Transverse colon (tissue), 4 donors: ENCODE measurements at regions not wholly inside any gene's neighbourhood (a gene's known extent, or its start where the extent isn't known, plus 50 kb on each side); places are given as distances from the start of the nearest gene placed in this dataset.

Experiments used
- DNase-seq: peaks from one replicate; pipeline ENCODE4 v3.0.0-alpha.2; 2019
- H3K27ac ChIP-seq, 4 donors: fragments of 200-600 bp; sonication (generic); 2 replicates each; pipeline ENCODE4 v1.5.1; 2016 to 2018; ENCODE audit warnings: inconsistent platforms in 4 of 4
- H3K27me3 ChIP-seq: fragments of 200-600 bp; sonication (generic); 2 replicates; pipeline ENCODE4 v1.5.1; 2017; ENCODE audit warnings: inconsistent platforms
- H3K36me3 ChIP-seq, 4 donors: fragments of 200-600 bp; sonication (generic); 2 replicates each; pipeline ENCODE4 v1.5.1; 2017 to 2019; ENCODE audit warnings: inconsistent platforms in 4 of 4
- H3K4me1 ChIP-seq, 4 donors: fragments of 200-600 bp; sonication (generic); 2 replicates each; pipeline ENCODE4 v1.5.1; 2017 to 2020; ENCODE audit warnings: inconsistent platforms in 4 of 4
- H3K4me3 ChIP-seq, 4 donors: fragments of 200-600 bp; sonication (generic); 1 replicate in 1 of 4; 2 replicates in 3 of 4; pipeline versions ENCODE4 v1.5.1 to v1.6.1; 2017 to 2019; ENCODE audit warnings: inconsistent platforms in 4 of 4
- H3K9me3 ChIP-seq, 2 donors: fragments of 200-600 bp; sonication (generic); 2 replicates each; pipeline ENCODE4 v1.5.1; 2017 to 2019; ENCODE audit warnings: inconsistent platforms in 2 of 2
- EP300 ChIP-seq: sonication (generic); formaldehyde crosslinking; IDR thresholded peaks from one replicate; pipeline ENCODE4 v1.6.1; 2017; ENCODE audit warnings: antibody characterized with exemption, low read depth
- POLR2A ChIP-seq: fragments of 450-650 bp; IDR thresholded peaks from one replicate; pipeline ENCODE4 v1.6.1; 2016; ENCODE audit warnings: antibody characterized with exemption, mild to moderate bottlenecking, moderate library complexity
- POLR2AphosphoS5 ChIP-seq, 3 donors: sonication (generic); formaldehyde crosslinking; IDR thresholded peaks; one replicate each; pipeline ENCODE4 v1.6.1; 2016; ENCODE audit warnings: antibody characterized with exemption in 3 of 3
- WGBS, 2 donors: methylation state at CpG; one replicate each; pipeline ENCODE4 v1.1.5; 2018; ENCODE audit warnings: low coverage in 1 of 2; 5-methylcytosine and 5-hydroxymethylcytosine counted together
- in situ Hi-C, 4 donors: fragments of 200-750 bp; cut with MboI; loops; one replicate each; pipeline versions ENCODE4 v1.15.0 to v1.15.1; 2017; ENCODE audit warnings: low sequenced_read_pairs in 3 of 4, low pct_ligation_motif_present in 1 of 4, low pct_unique_long_range_greater_than_20kb in 1 of 4
- intact Hi-C: fragments of 100-400 bp; cut with DNase I; formaldehyde crosslinking; loops from one replicate; pipeline ENCODE4 v1.15.1; 2023; ENCODE audit warnings: low total_unique reads
- TF ChIP-seq, protein P1 (sequence below), 5 experiments: fragments of 200-600 bp in 3 of 5; fragments of 450-650 bp in 2 of 5; sonication (generic) in 3 of 5; IDR thresholded peaks; 1 replicate in 2 of 5; 2 replicates in 3 of 5; pipeline ENCODE4 v1.5.1; 2016 to 2017; ENCODE audit warnings: antibody characterized with exemption in 5 of 5, inconsistent platforms in 3 of 5, mild to moderate bottlenecking in 2 of 5, moderate library complexity in 1 of 5

DNA sequence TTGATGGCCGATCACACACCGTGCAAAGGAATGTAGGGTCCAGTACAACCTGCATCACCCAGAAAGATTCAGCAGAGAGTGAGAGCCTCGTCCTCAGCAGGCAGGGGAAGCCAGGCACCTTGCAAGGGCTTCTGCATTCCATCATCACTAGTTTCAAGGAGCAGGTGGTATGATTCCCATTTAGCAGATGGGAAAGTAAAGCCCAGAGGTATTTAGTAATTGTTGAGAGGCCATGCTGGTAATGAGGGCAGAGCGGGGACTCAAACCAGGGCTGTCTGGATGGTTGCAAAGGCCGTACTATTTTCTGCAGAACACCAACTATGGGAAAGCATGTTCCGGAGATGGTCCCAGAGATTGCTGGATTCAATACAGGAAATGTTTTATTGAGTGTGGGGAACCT is 65.8 kb upstream of the MRTFB start:
- no peak for DNase-seq
- no peaks in the 10 kb centered on the region for H3K36me3 ChIP-seq
- TF ChIP-seq POLR2A: no peak
- TF ChIP-seq POLR2AphosphoS5 (IDR thresholded peaks at IDR 0.05): no peak
- TF ChIP-seq, protein P1, sequence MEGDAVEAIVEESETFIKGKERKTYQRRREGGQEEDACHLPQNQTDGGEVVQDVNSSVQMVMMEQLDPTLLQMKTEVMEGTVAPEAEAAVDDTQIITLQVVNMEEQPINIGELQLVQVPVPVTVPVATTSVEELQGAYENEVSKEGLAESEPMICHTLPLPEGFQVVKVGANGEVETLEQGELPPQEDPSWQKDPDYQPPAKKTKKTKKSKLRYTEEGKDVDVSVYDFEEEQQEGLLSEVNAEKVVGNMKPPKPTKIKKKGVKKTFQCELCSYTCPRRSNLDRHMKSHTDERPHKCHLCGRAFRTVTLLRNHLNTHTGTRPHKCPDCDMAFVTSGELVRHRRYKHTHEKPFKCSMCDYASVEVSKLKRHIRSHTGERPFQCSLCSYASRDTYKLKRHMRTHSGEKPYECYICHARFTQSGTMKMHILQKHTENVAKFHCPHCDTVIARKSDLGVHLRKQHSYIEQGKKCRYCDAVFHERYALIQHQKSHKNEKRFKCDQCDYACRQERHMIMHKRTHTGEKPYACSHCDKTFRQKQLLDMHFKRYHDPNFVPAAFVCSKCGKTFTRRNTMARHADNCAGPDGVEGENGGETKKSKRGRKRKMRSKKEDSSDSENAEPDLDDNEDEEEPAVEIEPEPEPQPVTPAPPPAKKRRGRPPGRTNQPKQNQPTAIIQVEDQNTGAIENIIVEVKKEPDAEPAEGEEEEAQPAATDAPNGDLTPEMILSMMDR (IDR thresholded peaks at IDR 0.05): no peak
- TF ChIP-seq EP300: no peak
- intact Hi-C loops: no loop called here
- H3K27ac ChIP-seq: no peak overlapping the region
- H3K4me1 ChIP-seq: peaks cover 0 to 12% (median 6%) of the 10 kb centered on the region in 4 donors
- WGBS, 2 donors: 89% methylated on average over 6 of the region's 6 CpGs; no CpG with 5 or more reads in 1 of the 2 donors
- H3K9me3 ChIP-seq: no peaks in the 10 kb centered on the region
- in situ Hi-C loops: no loop called here
- no peaks in the 10 kb centered on the region for H3K27me3 ChIP-seq
- H3K4me3 ChIP-seq: no peak overlapping the region

GRCh38 chr16:14007450-14007849 is 63.7 kb upstream of the MRTFB start:
- Histone ChIP-seq H3K9me3 (no peaks in the 10 kb centered on the region), H3K27me3 (no peaks in the 10 kb centered on the region), H3K4me3 (no peak overlapping the region), H3K36me3 (no peaks in the 10 kb centered on the region), H3K27ac (no peak overlapping the region), H3K4me1 (peaks cover 0 to 12% (median 5%) of the 10 kb centered on the region in 4 donors)
- in situ Hi-C loops (no loop called here), intact Hi-C loops (no loop called here)
- TF ChIP-seq, protein P1 (IDR thresholded peaks at IDR 0.05): no peak
- TF ChIP-seq POLR2AphosphoS5 (IDR thresholded peaks at IDR 0.05) (no peak), POLR2A (no peak)
- WGBS, 2 donors: 33 to 45% methylated on average over 4 of the region's 4 CpGs
- DNase-seq: no peak

DNA sequence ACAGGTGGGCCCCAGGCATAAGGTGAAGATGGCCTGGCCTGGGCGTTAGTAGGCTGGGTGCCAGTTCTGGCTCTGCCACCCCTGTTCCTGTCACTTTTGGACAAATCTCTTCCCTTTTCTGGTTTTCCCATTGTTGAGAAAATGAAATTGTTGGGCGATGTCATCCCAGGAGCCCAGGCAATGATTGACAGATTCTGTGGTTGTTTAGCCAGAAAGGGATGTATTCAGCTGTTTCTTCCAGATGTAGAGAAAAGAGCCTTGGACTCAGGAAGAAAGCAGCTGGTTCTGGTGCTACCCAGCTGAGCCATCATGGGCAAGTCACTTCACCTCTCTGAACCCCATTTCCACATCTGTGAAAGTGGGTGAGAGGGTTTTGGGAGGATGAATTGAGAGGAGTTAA is 60.1 kb upstream of the MRTFB start:
- WGBS, 2 donors: 76 to 92% methylated on average over 2 of the region's 2 CpGs
- in situ Hi-C loops: no loop called here
- TF ChIP-seq, protein P1 (IDR thresholded peaks at IDR 0.05): no peak
- TF ChIP-seq POLR2A (no peak), POLR2AphosphoS5 (IDR thresholded peaks at IDR 0.05) (no peak), EP300 (no peak)
- Histone ChIP-seq H3K4me3 (no peak overlapping the region), H3K27ac (no peak overlapping the region), H3K27me3 (no peaks in the 10 kb centered on the region), H3K4me1 (peaks cover 0 to 8% (median 0%) of the 10 kb centered on the region in 4 donors), H3K36me3 (no peaks in the 10 kb centered on the region), H3K9me3 (no peaks in the 10 kb centered on the region)
- intact Hi-C loops: no loop called here
- no peak for DNase-seq

DNA sequence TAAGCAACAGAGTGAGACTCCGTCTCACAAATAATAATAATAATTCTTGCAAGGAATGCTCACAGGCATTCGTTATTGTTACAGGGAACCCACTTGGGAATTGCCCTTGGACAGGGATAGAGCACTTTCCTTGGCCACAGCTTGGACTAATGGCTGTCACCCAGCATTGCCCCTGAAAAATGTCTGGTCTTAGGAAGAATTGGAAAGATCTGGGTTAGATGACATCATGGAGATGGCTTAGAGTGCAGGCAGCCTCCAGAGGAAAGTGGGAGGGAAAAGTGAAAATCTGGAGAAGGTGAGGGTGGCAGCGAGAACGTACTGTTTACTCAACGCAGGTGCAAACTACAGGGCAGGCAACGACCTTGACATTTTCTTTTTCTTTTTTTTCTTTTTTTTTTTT is 59.3 kb upstream of the MRTFB start:
- in situ Hi-C loops: no loop called here
- H3K27me3 ChIP-seq: no peaks in the 10 kb centered on the region
- intact Hi-C loops: no loop called here
- peaks cover 0 to 8% (median 0%) of the 10 kb centered on the region in 4 donors for H3K4me1 ChIP-seq
- H3K27ac ChIP-seq: no peak overlapping the region
- no peak for DNase-seq
- no peaks in the 10 kb centered on the region for H3K36me3 ChIP-seq
- no peaks in the 10 kb centered on the region for H3K9me3 ChIP-seq
- no peak overlapping the region for H3K4me3 ChIP-seq
- WGBS, 2 donors: 36 to 61% methylated on average over 4 to 6 of the region's 6 CpGs
- no peak for TF ChIP-seq EP300
- no peak for TF ChIP-seq POLR2A
- TF ChIP-seq, protein P1 (IDR thresholded peaks at IDR 0.05): no peak
- TF ChIP-seq POLR2AphosphoS5 (IDR thresholded peaks at IDR 0.05): no peak
